Amniotic stem cell (primary cell): ENCODE measurements at regions not wholly inside any gene's neighbourhood (a gene's known extent, or its start where the extent isn't known, plus 50 kb on each side); places are given as distances from the start of the nearest gene placed in this dataset.
"Not testable (repeated sequence)": the region's sequence is repeated elsewhere in the genome, so short reads cannot be mapped to it uniquely, and the experiment has no call there.

ENCODE experiments used
- DNase-seq: peaks from one replicate; lab custom pipeline; 2025; lab: John Stamatoyannopoulos, UW

DNA sequence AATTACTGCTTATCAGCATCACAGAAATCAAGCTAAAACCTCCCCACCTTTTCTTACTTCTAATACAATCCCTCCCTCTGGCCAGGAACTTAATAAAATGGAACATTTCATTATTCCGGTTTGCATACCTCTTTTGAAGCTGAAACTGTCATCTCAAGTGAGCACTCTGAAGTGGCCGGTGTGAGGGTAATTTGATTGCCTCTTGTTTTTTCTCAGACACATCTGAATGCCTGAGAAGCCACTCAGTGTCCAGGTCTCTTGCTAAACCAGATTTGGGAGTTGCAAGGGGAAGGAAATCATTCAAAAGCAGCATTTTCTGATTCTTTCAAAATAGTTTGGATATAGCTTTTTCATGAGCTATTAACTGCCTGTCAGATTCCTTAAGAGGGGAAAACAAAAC lies 190.3 kb downstream of the C1D start:
- no peak for DNase-seq

GRCh38 chr2:67873916-67874315 lies 188.9 kb downstream of the C1D start:
- no peak for DNase-seq

DNA sequence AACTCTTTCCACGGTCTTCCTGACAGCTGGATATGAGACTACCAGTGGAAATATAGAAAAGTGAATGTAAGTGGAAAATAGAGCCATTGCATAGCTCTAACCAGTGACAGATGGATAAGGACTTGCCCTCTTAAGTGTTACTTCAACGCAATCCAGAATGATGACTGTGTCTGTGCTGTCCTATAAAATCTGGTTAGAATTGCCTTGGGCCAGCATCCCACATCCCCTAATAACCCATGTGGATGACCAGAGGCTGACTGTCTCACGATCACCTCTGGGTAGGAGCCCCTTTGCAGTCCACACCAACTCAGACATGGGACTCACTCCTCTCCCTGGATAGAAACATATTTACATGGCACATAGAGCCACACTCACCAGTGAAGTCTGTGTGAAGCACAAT lies 186.6 kb downstream of the C1D start:
- DNase-seq, result no peak

DNA sequence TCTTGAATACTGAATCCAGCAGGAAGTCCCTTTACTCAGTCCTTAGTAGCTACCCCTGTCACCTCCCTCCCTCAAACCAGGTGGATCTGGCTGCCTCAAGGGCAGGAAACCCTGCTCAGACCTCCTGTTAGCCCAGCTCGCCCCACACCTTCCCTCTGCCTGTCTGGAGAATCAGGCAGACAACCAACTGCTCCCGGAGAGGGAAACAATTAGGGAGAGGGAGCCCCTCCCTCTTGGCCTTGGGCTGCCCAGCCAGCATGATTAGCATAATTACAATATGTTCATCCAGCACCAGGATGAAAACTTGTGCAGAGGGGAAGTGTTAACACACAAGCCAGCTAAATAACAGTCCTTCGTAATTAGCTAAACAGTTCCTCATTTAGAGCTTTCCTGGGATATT lies 185.5 kb downstream of the C1D start:
- no peak for DNase-seq

GRCh38 chr2:67878743-67879142 lies 184.1 kb downstream of the C1D start:
- no peak for DNase-seq

- DNase-seq, result no peak
These were observed 183.1 kb downstream of the C1D start for GRCh38 chr2:67879586-67880290.

DNA sequence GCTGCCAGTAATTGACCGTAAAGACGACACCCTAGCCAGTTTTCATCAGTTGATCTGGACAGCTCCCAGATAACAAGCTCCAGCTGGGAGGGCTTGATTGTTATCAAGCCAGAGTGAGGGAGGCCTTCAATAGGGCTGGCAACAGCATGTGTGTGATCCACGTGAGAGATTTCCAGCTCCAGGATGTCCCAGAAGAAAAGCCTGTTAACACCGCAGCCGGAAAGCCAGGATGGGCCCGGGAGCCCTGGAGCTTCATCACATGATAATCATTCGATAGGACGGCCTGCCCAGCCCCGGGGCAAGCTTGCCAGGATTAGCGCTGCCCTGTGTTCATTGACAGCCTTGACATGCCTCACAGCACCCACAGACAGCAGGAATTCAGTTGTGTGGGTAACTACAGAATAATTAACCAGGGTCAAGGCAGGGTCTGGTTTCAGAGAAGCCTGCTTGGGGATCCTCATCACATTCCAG lies 182.5 kb downstream of the C1D start:
- DNase-seq, result no peak

DNA sequence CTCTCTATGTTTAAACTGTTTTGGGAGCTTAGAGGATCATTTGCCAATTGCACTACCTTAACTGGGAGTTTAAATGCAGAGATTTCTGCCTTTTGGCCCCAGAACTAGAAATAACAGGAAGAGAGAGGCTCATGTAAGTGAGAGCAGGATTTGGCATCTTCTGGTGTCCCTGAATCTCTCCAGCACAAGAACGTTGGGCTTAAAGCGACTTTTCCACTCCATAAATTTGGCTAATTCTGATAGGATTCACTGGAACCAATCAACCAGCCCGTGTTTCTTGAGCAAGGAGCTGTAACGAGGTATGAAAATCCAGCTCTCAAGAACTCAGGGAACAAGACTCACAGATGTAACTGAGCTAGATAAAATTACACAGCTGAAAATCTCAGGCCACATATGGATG lies 181.0 kb downstream of the C1D start:
- no peak for DNase-seq

DNA sequence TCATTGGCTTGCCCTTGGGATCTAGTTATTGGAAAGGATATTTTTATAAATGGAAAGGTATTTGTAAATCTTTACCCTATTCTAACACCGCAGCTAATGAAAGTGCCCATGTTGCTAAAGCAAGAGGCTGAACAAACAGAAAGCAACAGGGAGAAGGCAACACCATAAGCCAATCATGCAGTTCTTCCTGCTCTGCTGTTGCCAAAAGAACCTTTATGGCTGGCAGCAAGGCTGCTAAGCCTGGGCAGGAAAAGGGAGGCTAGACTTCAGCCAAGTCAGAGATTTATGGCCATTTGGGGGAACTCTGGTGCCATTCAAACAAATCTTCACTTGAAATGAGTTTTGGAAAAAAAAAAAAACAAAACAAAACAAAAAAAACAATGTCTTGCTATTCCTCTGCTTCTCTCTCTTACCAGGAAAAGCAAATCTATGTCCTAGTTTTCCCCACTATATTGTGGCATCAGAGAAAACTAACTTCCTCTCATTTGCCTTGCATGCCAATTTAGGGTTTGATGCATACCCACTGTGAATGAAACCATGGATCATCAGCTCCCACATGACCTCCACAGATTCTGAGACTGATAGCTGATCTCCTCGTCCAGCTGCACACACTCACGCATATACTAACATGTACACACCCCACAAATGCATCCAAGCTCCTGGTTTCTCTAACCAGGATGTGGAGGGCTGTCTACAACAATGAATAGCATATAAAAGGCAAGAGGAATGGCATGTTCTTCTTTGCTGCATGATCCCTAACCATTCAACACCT lies 179.3 kb downstream of the C1D start:
- no peak for DNase-seq

GRCh38 chr2:67888351-67889005 lies 174.3 kb downstream of the C1D start:
- DNase-seq, result no peak

- DNase-seq, result no peak
These were observed 173.7 kb downstream of the C1D start for GRCh38 chr2:67889056-67889455.

GRCh38 chr2:67891642-67892041 lies 171.2 kb downstream of the C1D start:
- no peak for DNase-seq

DNA sequence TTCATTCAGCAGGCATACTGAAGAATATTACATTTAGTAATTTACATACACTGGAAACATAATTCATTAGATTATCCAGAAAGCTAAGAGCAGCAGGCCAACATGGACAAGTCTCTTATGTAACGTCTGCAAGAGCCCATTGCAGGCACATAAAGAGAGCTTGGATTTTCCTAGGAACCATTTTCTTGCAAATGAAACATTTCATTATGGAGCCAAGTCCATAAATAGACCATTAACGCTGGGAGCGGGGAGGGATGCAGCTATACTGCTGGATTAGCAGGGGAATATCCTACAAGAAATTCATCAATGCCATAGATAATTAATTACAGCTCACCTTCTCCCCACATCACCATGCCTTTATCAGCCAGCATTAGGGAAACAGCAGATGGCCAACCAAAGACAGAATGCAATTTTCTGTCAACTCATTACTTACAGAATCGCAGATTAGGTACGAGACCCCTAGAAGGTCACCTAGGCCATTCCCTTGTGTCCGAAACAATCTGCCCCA lies 170.4 kb downstream of the C1D start:
- DNase-seq, result no peak

GRCh38 chr2:67895227-67895941 lies 167.4 kb downstream of the C1D start:
- no peak for DNase-seq

- no peak for DNase-seq
These were observed 166.7 kb downstream of the C1D start for GRCh38 chr2:67896076-67896475.

- no peak for DNase-seq
These were observed 166.3 kb downstream of the C1D start for GRCh38 chr2:67896476-67896875.

GRCh38 chr2:67898595-67898994 lies 164.2 kb downstream of the C1D start:
- DNase-seq, result no peak

- DNase-seq, result no peak
These were observed 163.6 kb downstream of the C1D start for GRCh38 chr2:67899187-67899586.

DNA sequence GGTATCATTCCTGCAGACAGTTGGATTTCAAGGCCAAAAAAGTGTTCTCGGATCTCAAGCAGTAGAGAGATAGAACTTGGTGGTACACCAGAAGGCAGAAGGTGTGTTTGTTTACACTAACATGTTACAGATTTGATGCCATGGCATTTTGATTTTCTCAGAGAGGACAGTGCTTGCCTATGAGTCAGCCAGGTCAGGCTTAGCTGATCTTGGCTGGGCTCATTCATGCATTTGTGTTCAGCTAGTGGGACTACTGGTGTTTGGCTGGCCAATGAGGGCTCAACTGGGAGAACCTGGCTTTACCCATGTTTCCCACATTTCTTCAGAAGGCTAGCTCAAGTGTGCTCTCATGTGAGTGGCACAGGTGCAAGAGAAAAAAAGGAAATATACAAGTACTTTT lies 162.0 kb downstream of the C1D start:
- DNase-seq, result no peak

- DNase-seq, result no peak
These were observed 158.2 kb downstream of the C1D start for GRCh38 chr2:67904566-67904965.

DNA sequence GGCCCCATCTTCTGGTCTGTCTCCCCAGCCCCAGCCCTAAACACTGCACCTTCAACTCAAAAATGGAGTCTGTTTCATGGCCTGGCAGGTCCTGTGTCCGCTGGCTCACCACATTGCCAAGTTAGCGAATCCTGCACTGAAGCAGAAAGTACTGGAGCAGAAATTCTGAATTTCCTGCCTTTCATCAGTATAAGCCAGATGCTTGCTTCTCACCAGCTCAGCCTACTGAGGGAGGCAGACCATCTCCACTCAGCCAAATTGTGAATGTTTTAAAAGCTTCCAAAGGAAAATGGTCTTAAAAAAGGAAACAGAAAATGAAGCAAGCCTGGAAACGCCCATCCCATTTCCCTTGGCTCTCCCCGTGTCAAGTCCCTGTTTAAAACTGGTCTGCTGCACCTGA lies 157.8 kb downstream of the C1D start:
- DNase-seq, result no peak

DNA sequence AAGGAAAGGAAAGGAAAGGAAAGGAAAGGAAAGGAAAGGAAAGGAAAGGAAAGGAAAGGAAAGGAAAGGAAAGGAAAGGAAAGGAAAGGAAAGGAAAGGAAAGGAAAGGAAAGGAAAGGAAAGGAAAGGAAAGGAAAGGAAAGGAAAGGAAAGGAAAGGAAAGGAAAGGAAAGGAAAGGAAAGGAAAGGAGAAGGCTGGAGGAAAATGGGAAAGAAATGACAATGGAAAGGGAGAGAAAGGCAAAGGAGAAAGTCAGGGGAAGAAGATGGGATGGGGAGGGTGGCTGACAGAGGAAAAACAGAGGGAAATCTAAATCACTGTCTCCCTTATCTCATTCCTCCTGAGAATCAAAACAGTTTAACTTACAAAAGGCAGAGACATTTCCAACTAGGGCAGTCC lies 156.3 kb downstream of the C1D start:
- not testable (repeated sequence) for DNase-seq
